ENCODE measurements at regions not wholly inside any gene's neighbourhood (a gene's known extent, or its start where the extent isn't known, plus 50 kb on each side); places are given as distances from the start of the nearest gene placed in this dataset.
"Not testable (repeated sequence)": the region's sequence is repeated elsewhere in the genome, so short reads cannot be mapped to it uniquely, and the experiment has no call there.

DNA sequence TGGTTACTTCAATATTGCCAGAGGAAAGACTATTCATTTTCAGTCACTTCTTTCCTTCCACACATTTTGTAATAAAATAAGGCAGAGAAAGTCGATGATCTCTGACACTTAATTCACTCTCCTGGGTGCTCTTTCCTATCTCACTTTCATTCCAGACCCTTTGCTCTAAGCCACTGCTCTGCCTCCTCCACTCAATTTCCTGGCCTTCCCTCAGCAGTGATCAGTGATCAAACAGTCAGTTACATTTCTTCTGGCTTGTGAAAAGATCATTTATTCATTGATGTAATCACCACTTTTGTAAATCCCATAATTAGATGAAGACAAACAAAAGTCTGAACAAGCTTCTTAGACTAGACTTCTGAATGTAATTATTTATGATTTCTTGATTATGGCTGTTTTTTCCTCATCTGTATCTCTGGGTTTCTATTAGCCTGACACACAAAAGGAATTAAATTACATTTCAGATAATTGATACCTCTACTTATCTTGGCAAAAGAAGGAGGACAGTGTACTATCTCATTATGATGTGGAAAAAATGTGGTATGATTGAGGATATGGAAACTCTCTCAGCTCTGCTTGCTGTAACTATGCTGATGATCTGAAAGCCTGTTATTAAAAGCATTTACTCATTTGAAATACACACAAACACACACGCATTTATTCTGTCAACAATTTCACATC, 1102.3 kb downstream of the GRM8 start:
- no peak overlapping the region for H3K4me3 ChIP-seq (ENCODE audit: low read length in 2 of 2)
- no peaks in the 10 kb centered on the region for H3K9me3 ChIP-seq (ENCODE audit: control insufficient read depth in 2 of 2, insufficient read depth in 1 of 2, low read length in 1 of 2)
- H3K36me3 ChIP-seq (ENCODE audit: control insufficient read depth in 2 of 2, insufficient read depth in 2 of 2, low read length in 1 of 2), result no peaks in the 10 kb centered on the region
- H3K27me3 ChIP-seq (ENCODE audit: control insufficient read depth in 2 of 2, insufficient read depth in 1 of 2, low read length in 1 of 2), result no peaks in the 10 kb centered on the region
- no peak overlapping the region for H3K27ac ChIP-seq (ENCODE audit: low read depth in 1 of 2, low read length in 1 of 2)
- H3K4me1 ChIP-seq (ENCODE audit: control insufficient read depth in 2 of 2, insufficient read depth in 2 of 2, low read length in 2 of 2), result no peaks in the 10 kb centered on the region
- 88% methylated on average over 2 of the region's 2 CpGs for WGBS
- no peak for DNase-seq (ENCODE audit: low read depth in 6 of 9, low spot score in 9 of 9)

DNA sequence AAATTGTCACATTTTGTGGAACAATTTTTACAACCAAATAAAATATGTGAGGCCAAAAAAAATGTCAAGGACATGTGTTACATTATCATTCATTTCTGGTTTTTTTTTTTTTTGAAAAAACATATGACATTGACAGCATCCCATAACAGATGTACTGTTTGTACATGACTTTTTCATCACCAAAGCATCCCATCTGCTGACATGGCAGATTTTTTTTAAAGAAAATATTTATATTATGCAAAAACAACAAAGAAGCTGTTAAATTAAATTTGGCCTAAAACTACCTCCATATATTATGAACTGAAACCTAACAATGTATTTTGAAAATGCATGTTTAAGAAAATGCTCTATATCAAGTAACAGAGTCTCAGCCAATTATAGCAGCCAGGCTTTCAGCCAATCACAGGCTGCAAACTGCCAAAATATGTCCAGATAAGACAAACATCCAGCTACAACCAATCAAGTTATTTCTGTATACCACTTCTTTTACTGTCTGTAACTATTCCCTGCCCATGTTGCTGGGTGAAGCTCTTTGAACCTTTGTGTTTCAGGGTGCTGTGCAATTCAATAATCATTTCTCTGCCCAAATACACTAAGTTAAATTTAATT, 1111.8 kb downstream of the GRM8 start:
- H3K36me3 ChIP-seq (ENCODE audit: control insufficient read depth in 2 of 2, insufficient read depth in 2 of 2, low read length in 1 of 2), result no peaks in the 10 kb centered on the region
- H3K27me3 ChIP-seq (ENCODE audit: control insufficient read depth in 2 of 2, insufficient read depth in 1 of 2, low read length in 1 of 2), result no peaks in the 10 kb centered on the region
- DNase-seq (ENCODE audit: low read depth in 6 of 9, low spot score in 9 of 9), result no peak
- no peak overlapping the region for H3K27ac ChIP-seq (ENCODE audit: low read depth in 1 of 2, low read length in 1 of 2)
- H3K4me3 ChIP-seq (ENCODE audit: low read length in 2 of 2), result no peak overlapping the region
- no peaks in the 10 kb centered on the region for H3K9me3 ChIP-seq (ENCODE audit: control insufficient read depth in 2 of 2, insufficient read depth in 1 of 2, low read length in 1 of 2)
- H3K4me1 ChIP-seq (ENCODE audit: control insufficient read depth in 2 of 2, insufficient read depth in 2 of 2, low read length in 2 of 2), result no peaks in the 10 kb centered on the region

DNA sequence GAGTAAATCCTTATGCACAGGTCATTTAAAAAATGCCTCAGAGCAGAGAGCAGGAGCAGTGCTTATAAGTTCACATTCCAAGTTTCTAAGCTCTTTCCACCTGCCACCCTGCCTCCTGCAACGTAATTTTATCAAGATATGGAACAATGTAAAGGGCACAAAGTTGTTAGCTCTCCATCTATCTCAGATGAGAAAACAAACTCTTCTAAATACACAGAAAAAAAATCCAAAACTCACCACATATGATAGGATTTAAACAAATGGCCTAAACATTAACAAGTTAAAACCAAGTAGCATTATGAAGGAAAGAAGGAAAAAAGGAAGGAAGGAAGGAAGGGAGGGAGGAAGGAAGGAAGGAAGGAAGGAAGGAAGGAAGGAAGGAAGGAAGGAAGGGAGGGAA, 1132.8 kb downstream of the GRM8 start:
- H3K27me3 ChIP-seq (ENCODE audit: control insufficient read depth in 2 of 2, insufficient read depth in 1 of 2, low read length in 1 of 2), result no peaks in the 10 kb centered on the region
- WGBS, result 70% methylated on average over 1 of the region's 1 CpG
- DNase-seq (ENCODE audit: low read depth in 6 of 9, low spot score in 9 of 9), result no peak
- H3K4me1 ChIP-seq (ENCODE audit: control insufficient read depth in 2 of 2, insufficient read depth in 2 of 2, low read length in 2 of 2), result no peaks in the 10 kb centered on the region
- H3K9me3 ChIP-seq (ENCODE audit: control insufficient read depth in 2 of 2, insufficient read depth in 1 of 2, low read length in 1 of 2), result peaks cover 0 to 7% of the 10 kb centered on the region in 2 donors
- H3K36me3 ChIP-seq (ENCODE audit: control insufficient read depth in 2 of 2, insufficient read depth in 2 of 2, low read length in 1 of 2), result no peaks in the 10 kb centered on the region
- H3K27ac ChIP-seq (ENCODE audit: low read depth in 1 of 2, low read length in 1 of 2), result no peak overlapping the region
- no peak overlapping the region for H3K4me3 ChIP-seq (ENCODE audit: low read length in 2 of 2)

DNA sequence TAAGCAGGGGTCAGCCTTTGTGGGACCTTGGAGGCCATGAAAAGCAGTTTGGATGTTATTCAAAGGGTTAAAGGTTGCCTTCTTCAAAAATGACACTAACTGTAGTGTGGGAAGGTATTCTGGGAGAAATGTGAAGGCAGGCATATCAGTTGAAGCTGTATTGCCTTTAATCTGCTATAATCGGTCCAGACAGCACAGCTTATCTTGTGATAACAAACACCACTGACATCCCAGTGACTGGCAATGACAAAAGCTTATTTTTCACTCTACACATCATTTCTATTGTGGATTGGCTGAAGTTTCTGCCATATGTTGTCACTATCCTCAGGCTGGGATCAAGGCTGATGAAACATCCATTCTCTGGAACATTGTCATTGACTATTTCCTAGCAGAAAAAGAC, 1149.2 kb downstream of the GRM8 start:
- no peak overlapping the region for H3K27ac ChIP-seq (ENCODE audit: low read depth in 1 of 2, low read length in 1 of 2)
- 80% methylated on average over 1 of the region's 1 CpG for WGBS
- H3K4me1 ChIP-seq (ENCODE audit: control insufficient read depth in 2 of 2, insufficient read depth in 2 of 2, low read length in 2 of 2), result no peaks in the 10 kb centered on the region
- no peaks in the 10 kb centered on the region for H3K27me3 ChIP-seq (ENCODE audit: control insufficient read depth in 2 of 2, insufficient read depth in 1 of 2, low read length in 1 of 2)
- no peak for DNase-seq (ENCODE audit: low read depth in 6 of 9, low spot score in 9 of 9)
- H3K4me3 ChIP-seq (ENCODE audit: low read length in 2 of 2), result no peak overlapping the region
- no peaks in the 10 kb centered on the region for H3K9me3 ChIP-seq (ENCODE audit: control insufficient read depth in 2 of 2, insufficient read depth in 1 of 2, low read length in 1 of 2)
- H3K36me3 ChIP-seq (ENCODE audit: control insufficient read depth in 2 of 2, insufficient read depth in 2 of 2, low read length in 1 of 2), result no peaks in the 10 kb centered on the region

DNA sequence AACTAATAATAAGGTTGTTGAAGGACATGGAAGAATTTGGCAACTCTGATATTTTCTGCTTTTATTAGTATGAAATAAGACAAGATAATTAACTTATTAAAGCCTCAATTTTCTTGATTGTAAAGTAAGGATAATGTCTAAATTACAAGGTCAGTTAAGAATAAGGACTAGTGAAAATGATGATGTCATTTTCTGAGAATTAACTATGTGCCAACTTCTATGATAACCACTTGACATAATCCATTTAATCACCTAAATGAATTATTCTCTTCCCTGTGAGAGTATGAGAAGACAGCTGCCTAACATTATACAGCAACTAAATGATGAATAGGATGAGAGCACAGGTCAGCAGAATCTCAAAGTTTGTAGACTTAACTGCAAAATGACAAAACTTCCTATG, 1153.4 kb upstream of the POT1 start:
- Histone ChIP-seq H3K36me3 (ENCODE audit: control insufficient read depth in 2 of 2, insufficient read depth in 2 of 2, low read length in 1 of 2) (no peaks in the 10 kb centered on the region), H3K27ac (ENCODE audit: low read depth in 1 of 2, low read length in 1 of 2) (no peak overlapping the region), H3K4me1 (ENCODE audit: control insufficient read depth in 2 of 2, insufficient read depth in 2 of 2, low read length in 2 of 2) (no peaks in the 10 kb centered on the region), H3K4me3 (ENCODE audit: low read length in 2 of 2) (no peak overlapping the region), H3K27me3 (ENCODE audit: control insufficient read depth in 2 of 2, insufficient read depth in 1 of 2, low read length in 1 of 2) (no peaks in the 10 kb centered on the region), H3K9me3 (ENCODE audit: control insufficient read depth in 2 of 2, insufficient read depth in 1 of 2, low read length in 1 of 2) (no peaks in the 10 kb centered on the region)
- no peak for DNase-seq (ENCODE audit: low read depth in 6 of 9, low spot score in 9 of 9)

DNA sequence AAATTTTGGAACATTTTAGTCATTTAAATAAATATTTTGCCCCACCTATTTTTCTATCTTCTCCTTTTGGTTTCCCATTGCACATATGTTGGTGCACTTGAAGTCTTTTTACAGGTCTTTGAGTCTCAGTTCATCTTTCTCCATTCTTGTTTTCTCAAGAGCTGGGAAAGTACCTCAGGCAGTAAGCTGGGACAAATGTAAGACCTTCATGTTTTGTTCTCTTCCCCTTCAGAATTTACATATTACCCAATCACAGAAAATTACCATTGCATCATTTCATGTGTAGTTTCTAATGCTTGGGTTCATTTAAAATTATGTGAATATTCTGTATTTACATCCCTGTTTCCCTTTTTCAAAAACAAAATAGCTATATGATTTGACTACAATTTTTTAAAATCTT, 1150.0 kb upstream of the POT1 start:
- Histone ChIP-seq H3K9me3 (ENCODE audit: control insufficient read depth in 2 of 2, insufficient read depth in 1 of 2, low read length in 1 of 2) (no peaks in the 10 kb centered on the region), H3K36me3 (ENCODE audit: control insufficient read depth in 2 of 2, insufficient read depth in 2 of 2, low read length in 1 of 2) (no peaks in the 10 kb centered on the region), H3K27ac (ENCODE audit: low read depth in 1 of 2, low read length in 1 of 2) (no peak overlapping the region), H3K27me3 (ENCODE audit: control insufficient read depth in 2 of 2, insufficient read depth in 1 of 2, low read length in 1 of 2) (no peaks in the 10 kb centered on the region), H3K4me1 (ENCODE audit: control insufficient read depth in 2 of 2, insufficient read depth in 2 of 2, low read length in 2 of 2) (no peaks in the 10 kb centered on the region), H3K4me3 (ENCODE audit: low read length in 2 of 2) (no peak overlapping the region)
- DNase-seq (ENCODE audit: low read depth in 6 of 9, low spot score in 9 of 9), result no peak

DNA sequence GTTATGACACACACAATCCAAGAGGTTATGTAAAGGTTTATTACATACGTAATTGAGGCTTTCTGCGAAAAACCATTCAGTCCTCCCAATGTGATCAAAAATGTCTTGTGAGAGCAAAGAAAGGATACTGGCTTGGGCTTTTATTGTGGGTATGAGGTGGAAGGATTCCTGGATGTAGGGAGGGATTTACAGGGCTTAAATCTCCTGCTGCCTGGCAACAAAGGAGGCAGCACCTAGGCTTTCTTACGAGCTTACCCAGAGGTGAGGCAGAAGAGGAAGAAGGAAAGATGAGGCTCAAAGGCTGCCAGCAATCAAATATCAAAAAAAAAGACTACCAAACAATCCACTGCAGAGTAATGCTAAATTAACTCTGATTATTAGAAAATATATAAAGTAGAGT, 1149.5 kb upstream of the POT1 start:
- DNase-seq (ENCODE audit: low read depth in 6 of 9, low spot score in 9 of 9), result no peak
- Histone ChIP-seq H3K9me3 (ENCODE audit: control insufficient read depth in 2 of 2, insufficient read depth in 1 of 2, low read length in 1 of 2) (no peaks in the 10 kb centered on the region), H3K4me3 (ENCODE audit: low read length in 2 of 2) (no peak overlapping the region), H3K36me3 (ENCODE audit: control insufficient read depth in 2 of 2, insufficient read depth in 2 of 2, low read length in 1 of 2) (no peaks in the 10 kb centered on the region), H3K27me3 (ENCODE audit: control insufficient read depth in 2 of 2, insufficient read depth in 1 of 2, low read length in 1 of 2) (no peaks in the 10 kb centered on the region), H3K4me1 (ENCODE audit: control insufficient read depth in 2 of 2, insufficient read depth in 2 of 2, low read length in 2 of 2) (no peaks in the 10 kb centered on the region), H3K27ac (ENCODE audit: low read depth in 1 of 2, low read length in 1 of 2) (no peak overlapping the region)
- WGBS, result 92% methylated on average over 3 of the region's 3 CpGs

DNA sequence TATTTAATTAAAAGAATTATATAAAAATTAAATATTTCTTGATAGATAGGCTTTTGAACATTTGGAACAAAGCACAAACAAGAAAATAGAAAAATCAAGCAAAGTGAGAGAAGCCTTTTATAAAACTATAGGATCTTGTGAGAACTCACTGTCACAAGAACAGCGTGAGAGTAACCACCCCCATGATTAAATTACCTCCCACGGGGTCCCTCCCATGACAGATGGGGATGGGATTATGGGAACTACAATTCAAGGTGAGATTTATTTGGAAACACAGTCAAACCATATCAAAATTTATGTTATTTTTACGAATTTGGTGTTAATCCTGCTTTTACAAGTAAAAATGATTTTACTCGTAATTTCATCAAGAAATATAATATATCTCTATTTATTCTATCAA, 1136.1 kb upstream of the POT1 start:
- Histone ChIP-seq H3K4me1 (ENCODE audit: control insufficient read depth in 2 of 2, insufficient read depth in 2 of 2, low read length in 2 of 2) (no peaks in the 10 kb centered on the region), H3K9me3 (ENCODE audit: control insufficient read depth in 2 of 2, insufficient read depth in 1 of 2, low read length in 1 of 2) (no peaks in the 10 kb centered on the region), H3K27me3 (ENCODE audit: control insufficient read depth in 2 of 2, insufficient read depth in 1 of 2, low read length in 1 of 2) (no peaks in the 10 kb centered on the region), H3K27ac (ENCODE audit: low read depth in 1 of 2, low read length in 1 of 2) (no peak overlapping the region), H3K36me3 (ENCODE audit: control insufficient read depth in 2 of 2, insufficient read depth in 2 of 2, low read length in 1 of 2) (no peaks in the 10 kb centered on the region), H3K4me3 (ENCODE audit: low read length in 2 of 2) (no peak overlapping the region)
- no peak for DNase-seq (ENCODE audit: low read depth in 6 of 9, low spot score in 9 of 9)
- WGBS, result 85% methylated on average over 4 of the region's 4 CpGs

DNA sequence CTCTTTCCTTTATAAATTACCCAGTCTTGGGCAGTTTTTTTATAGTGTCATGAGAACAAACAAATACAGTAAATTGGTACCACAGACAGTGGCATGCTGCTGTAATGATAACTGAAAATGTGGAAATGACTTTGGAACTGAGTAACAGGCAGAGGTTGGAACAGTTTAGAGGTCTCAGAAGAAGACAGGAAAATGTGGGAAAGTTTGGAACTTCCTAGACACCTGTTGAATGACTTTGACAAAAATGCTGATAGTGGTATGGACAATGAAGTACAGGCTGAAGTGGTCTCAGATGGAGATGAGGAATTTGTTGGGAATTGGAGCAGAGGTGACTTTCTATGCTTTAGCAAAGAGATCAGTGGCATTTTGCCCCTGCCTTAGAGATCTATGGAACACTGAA, 1128.4 kb upstream of the POT1 start:
- Histone ChIP-seq H3K4me1 (ENCODE audit: control insufficient read depth in 2 of 2, insufficient read depth in 2 of 2, low read length in 2 of 2) (no peaks in the 10 kb centered on the region), H3K27me3 (ENCODE audit: control insufficient read depth in 2 of 2, insufficient read depth in 1 of 2, low read length in 1 of 2) (no peaks in the 10 kb centered on the region), H3K36me3 (ENCODE audit: control insufficient read depth in 2 of 2, insufficient read depth in 2 of 2, low read length in 1 of 2) (no peaks in the 10 kb centered on the region), H3K9me3 (ENCODE audit: control insufficient read depth in 2 of 2, insufficient read depth in 1 of 2, low read length in 1 of 2) (no peaks in the 10 kb centered on the region), H3K4me3 (ENCODE audit: low read length in 2 of 2) (no peak overlapping the region), H3K27ac (ENCODE audit: low read depth in 1 of 2, low read length in 1 of 2) (no peak overlapping the region)
- no peak for DNase-seq (ENCODE audit: low read depth in 6 of 9, low spot score in 9 of 9)

DNA sequence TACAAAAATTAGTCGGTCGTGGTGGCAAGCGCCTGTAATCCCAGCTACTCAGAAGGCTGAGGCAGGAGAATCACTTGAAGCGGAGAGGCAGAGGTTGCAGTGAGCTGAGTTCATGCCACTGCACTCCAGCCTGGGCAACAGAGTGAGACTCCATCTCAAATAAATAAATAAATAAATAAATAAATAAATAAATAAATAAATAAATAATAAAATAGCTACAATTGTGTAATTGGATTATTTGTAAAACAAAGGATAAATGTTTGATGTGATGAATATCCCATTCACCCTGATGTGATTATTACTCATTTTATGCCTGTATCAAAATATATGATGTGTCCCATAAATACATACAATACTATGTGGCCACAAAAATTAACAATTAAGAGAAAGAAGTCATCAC, 1127.0 kb upstream of the POT1 start:
- 97% methylated on average over 4 of the region's 4 CpGs for WGBS
- not testable (repeated sequence) for H3K9me3 ChIP-seq (ENCODE audit: control insufficient read depth in 2 of 2, insufficient read depth in 1 of 2, low read length in 1 of 2); H3K27ac ChIP-seq (ENCODE audit: low read depth in 1 of 2, low read length in 1 of 2); H3K4me3 ChIP-seq (ENCODE audit: low read length in 2 of 2); H3K27me3 ChIP-seq (ENCODE audit: control insufficient read depth in 2 of 2, insufficient read depth in 1 of 2, low read length in 1 of 2); DNase-seq (ENCODE audit: low read depth in 6 of 9, low spot score in 9 of 9); H3K36me3 ChIP-seq (ENCODE audit: control insufficient read depth in 2 of 2, insufficient read depth in 2 of 2, low read length in 1 of 2); H3K4me1 ChIP-seq (ENCODE audit: control insufficient read depth in 2 of 2, insufficient read depth in 2 of 2, low read length in 2 of 2)

All from thymus (tissue), 11 donors.